Right lobe of liver (tissue), 6 donors: ENCODE measurements at regions not wholly inside any gene's neighbourhood (a gene's known extent, or its start where the extent isn't known, plus 50 kb on each side); places are given as distances from the start of the nearest gene placed in this dataset.

Experiments used
- ATAC-seq, 4 donors: fragments of 200-7000 bp; cut with Tn5 transposase; one replicate each; pipeline ENCODE4 v1.9.1; 2020; ENCODE audit warnings: mild to moderate bottlenecking in 4 of 4, moderate library complexity in 4 of 4
- DNase-seq, 3 donors: peaks; one replicate each; pipeline ENCODE4 v3.0.0-alpha.2; 2020
- H3K27ac ChIP-seq, 3 donors: fragments of 200-600 bp; one replicate each; pipeline ENCODE4 v1.8.0; 2022
- H3K27me3 ChIP-seq, 2 donors: fragments of 200-600 bp; one replicate each; pipeline ENCODE4 v1.8.0; 2022
- H3K36me3 ChIP-seq, 4 donors: fragments of 200-600 bp; sonication (generic) in 1 of 4; one replicate each; pipeline versions ENCODE4 v1.5.1 to v1.8.0; 2017 to 2022; ENCODE audit warnings: control low read depth in 1 of 4
- H3K4me1 ChIP-seq, 4 donors: fragments of 200-600 bp; sonication (generic) in 1 of 4; one replicate each; pipeline versions ENCODE4 v1.5.1 to v1.8.0; 2017 to 2022; ENCODE audit warnings: control low read depth in 1 of 4
- H3K4me3 ChIP-seq, 3 donors: fragments of 200-600 bp; one replicate each; pipeline ENCODE4 v1.8.0; 2022
- H3K9me3 ChIP-seq, 4 donors: fragments of 200-600 bp; sonication (generic) in 1 of 4; one replicate each; pipeline versions ENCODE4 v1.5.1 to v1.8.0; 2017 to 2022; ENCODE audit warnings: control low read depth in 1 of 4
- CTCF ChIP-seq, 4 donors: fragments of 200-600 bp in 3 of 4; fragments of 450-650 bp in 1 of 4; IDR thresholded peaks; one replicate each; pipeline versions ENCODE4 v1.5.1 to v1.8.0; 2016 to 2022; ENCODE audit warnings: antibody characterized with exemption in 4 of 4, mild to moderate bottlenecking in 2 of 4
- POLR2A ChIP-seq: fragments of 450-650 bp; IDR thresholded peaks from one replicate; pipeline ENCODE4 v1.6.1; 2017; ENCODE audit warnings: antibody characterized with exemption, mild to moderate bottlenecking
- WGBS: methylation state at CpG from one replicate; pipeline ENCODE4 v1.1.6; 2018; ENCODE audit warnings: low coverage, low lambda C conversion rate; ENCODE audit not compliant: insufficient coverage; ENCODE audit errors: missing lambda C conversion rate; 5-methylcytosine and 5-hydroxymethylcytosine counted together
- intact Hi-C, 2 donors: fragments of 100-400 bp; cut with DNase I; formaldehyde crosslinking; loops; one replicate each; pipeline versions ENCODE4 v1.11.2 to v1.14.1; 2022
- donor health status: DM: no; HTN: yes; CAD: no.
- donor health status: DM: no; HTN: no; CAD: no.
- donor health status: DM: no; HTN: no; CAD: no.
- donor health status: DM: no; HTN: yes; CAD: no.
- donor health status: DM: no; HTN: yes; CAD: no.

DNA sequence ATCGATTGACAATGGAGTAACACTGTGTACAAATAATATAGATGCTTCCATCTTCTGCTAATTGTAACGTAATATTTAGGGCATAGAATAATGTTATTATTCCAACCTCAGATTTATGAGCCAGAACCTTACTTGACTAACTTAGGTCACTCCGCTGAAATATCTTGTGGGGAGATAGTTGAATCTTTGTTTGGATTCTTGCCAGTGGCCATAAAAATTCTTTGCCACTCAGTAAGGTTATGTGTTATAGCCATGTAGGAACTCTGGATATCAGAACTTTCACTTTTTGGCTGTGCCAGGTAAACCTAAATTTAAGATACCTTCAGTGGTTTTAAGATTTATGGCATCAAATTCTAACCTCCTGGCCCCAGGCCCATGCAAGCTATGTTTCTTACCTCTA lies 197.6 kb downstream of the WDR11 start:
- 83% methylated on average over 3 of the region's 3 CpGs for WGBS
- intact Hi-C loops: no loop called here

GRCh38 chr10:121049489-121049888 lies 198.3 kb downstream of the WDR11 start:
- no peak overlapping the region for H3K4me3 ChIP-seq
- DNase-seq (no peak), ATAC-seq (no peak)
- no peak overlapping the region for H3K27ac ChIP-seq
- no peak for TF ChIP-seq CTCF (IDR thresholded peaks at IDR 0.05)
- no peak for TF ChIP-seq POLR2A
- intact Hi-C loops: no loop called here
- no peaks in the 10 kb centered on the region for H3K36me3 ChIP-seq
- 74% methylated on average over 2 of the region's 2 CpGs for WGBS
- H3K27me3 ChIP-seq: no peaks in the 10 kb centered on the region
- H3K9me3 ChIP-seq: no peaks in the 10 kb centered on the region
- H3K4me1 ChIP-seq: no peaks in the 10 kb centered on the region

More for the DNA sequence above, 197.6 kb downstream of the WDR11 start:
- TF ChIP-seq POLR2A (no peak), CTCF (IDR thresholded peaks at IDR 0.05) (no peak)
- Histone ChIP-seq H3K4me1 (no peaks in the 10 kb centered on the region), H3K36me3 (no peaks in the 10 kb centered on the region), H3K4me3 (no peak overlapping the region), H3K27ac (no peak overlapping the region), H3K9me3 (no peaks in the 10 kb centered on the region), H3K27me3 (no peaks in the 10 kb centered on the region)
- DNase-seq: no peak
- ATAC-seq: no peak

GRCh38 chr10:121049923-121050322 lies 198.8 kb downstream of the WDR11 start:
- Histone ChIP-seq H3K4me3 (no peak overlapping the region), H3K4me1 (no peaks in the 10 kb centered on the region), H3K27me3 (no peaks in the 10 kb centered on the region), H3K9me3 (no peaks in the 10 kb centered on the region), H3K27ac (no peak overlapping the region), H3K36me3 (no peaks in the 10 kb centered on the region)
- 28% methylated on average over 1 of the region's 1 CpG for WGBS
- no peak for DNase-seq
- intact Hi-C loops: no loop called here
- ATAC-seq: no peak
- TF ChIP-seq POLR2A (no peak), CTCF (IDR thresholded peaks at IDR 0.05) (no peak)

DNA sequence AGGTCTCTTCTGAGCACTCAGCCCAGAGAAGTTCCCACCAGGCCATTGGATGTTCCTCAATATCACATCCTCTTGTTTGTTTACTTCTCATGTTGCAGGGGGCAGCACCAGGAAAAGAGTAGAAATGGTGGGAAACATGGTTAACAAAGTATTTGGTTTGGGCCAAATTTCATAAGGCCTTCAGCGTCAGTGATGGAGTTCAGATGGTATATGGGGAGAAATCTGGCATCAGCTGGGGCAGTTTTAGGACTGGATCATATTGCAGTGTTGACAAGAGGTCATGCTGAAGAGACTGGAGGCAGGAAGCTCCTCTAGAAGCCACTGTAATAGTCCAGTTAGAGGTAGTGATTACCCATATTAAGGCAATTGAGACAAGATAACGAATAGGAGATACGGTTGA lies 200.0 kb downstream of the WDR11 start:
- DNase-seq (no peak), ATAC-seq (no peak)
- Histone ChIP-seq H3K4me1 (no peaks in the 10 kb centered on the region), H3K27ac (no peak overlapping the region), H3K36me3 (no peaks in the 10 kb centered on the region), H3K9me3 (no peaks in the 10 kb centered on the region), H3K4me3 (no peak overlapping the region), H3K27me3 (no peaks in the 10 kb centered on the region)
- intact Hi-C loops: no loop called here
- TF ChIP-seq POLR2A: no peak
- no peak for TF ChIP-seq CTCF (IDR thresholded peaks at IDR 0.05)
- 80% methylated on average over 3 of the region's 3 CpGs for WGBS

GRCh38 chr10:121051696-121052279 lies 200.6 kb downstream of the WDR11 start:
- Histone ChIP-seq H3K36me3 (no peaks in the 10 kb centered on the region), H3K27me3 (no peaks in the 10 kb centered on the region), H3K9me3 (no peaks in the 10 kb centered on the region), H3K27ac (no peak overlapping the region), H3K4me1 (no peaks in the 10 kb centered on the region), H3K4me3 (no peak overlapping the region)
- intact Hi-C loops: no loop called here
- 49% methylated on average over 3 of the region's 3 CpGs for WGBS
- no peak for DNase-seq
- TF ChIP-seq POLR2A (no peak), CTCF (IDR thresholded peaks at IDR 0.05) (no peak)
- no peak for ATAC-seq
